ENCODE measurements at regions not wholly inside any gene's neighbourhood (a gene's known extent, or its start where the extent isn't known, plus 50 kb on each side); places are given as distances from the start of the nearest gene placed in this dataset.

DNA sequence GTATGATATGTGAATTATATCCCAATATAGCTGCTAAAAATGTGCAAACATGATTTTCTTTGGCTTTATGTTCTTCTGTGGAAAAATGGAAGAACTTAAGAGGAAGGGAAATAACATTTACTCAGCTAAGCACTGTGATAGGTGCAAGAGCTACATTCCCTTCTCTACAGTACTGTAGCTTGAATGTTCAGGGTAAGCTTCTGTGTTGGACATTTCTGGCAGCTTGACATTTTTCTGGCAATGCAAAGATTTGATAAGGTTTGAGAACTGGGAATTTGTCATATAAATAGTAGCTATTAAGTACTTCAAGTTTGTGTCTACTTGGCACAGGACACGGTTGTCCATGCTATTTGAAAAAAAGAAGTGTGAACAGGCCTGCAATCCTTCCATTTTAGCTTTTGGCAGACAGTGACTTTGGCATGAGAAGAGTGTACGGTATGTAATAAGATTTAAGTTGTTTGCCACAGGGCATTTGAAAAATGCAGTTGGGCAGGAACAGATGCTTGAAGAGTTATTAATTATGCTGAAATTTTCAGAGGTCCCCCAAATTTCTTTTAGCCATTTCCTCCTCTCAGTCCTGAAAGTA, 77.6 kb downstream of the KIF4B start:
- no TSS peak for BruUV-seq (replicated peaks)
- intact Hi-C loops (cut with micrococcal nuclease; ENCODE audit: unreplicated experiment): no loop called here

DNA sequence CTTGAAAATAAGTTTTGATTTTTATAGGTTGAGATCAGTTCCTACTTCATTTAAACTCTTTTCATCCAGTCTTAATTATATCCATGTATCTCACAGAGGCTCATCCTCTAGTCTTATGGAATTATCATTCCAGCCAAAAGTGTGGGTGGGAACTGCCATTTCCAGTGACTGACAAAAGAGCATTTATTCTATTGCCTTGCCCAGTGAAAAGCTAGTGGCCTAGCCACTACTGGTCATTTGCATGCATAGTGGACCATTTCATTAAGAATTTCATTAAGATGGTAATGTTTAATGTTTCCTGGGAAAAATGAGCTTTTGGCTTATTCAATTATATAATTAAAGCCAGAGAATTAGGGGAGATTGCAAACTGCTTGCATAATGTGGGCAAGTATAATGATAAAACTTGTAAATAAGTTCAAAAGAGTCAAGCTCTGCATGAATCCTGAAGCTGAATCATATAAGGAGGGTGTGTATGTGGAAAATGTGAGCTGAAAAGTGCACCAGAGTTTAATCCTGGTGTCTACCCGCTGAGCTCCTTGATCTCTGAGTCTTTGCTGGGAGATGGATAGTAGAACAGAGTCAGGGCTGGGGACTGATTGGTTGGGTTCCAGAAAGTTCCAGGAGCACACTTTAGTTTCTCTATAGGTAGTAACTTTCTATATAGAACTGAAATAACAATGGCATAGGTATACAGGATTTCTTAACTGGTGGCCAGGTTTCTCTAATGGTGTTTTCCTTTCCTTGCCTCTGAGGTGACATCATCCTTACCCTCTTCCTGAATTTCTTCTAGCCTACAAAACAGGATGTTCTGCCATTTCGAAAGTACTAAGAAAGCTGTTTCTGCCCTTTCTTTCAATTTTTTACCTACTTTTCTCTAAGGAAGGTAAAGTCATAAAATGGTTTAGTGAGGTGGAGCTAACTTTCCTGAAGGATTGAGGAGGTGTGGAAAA, 78.5 kb downstream of the KIF4B start:
- H3F3A ChIP-seq (ENCODE audit: insufficient read depth, low read depth): no peaks in the 10 kb centered on the region
- no peak for TF ChIP-seq EZH2 (IDR thresholded peaks at IDR 0.05; ENCODE audit: low read depth)
- TF ChIP-seq, protein P1, sequence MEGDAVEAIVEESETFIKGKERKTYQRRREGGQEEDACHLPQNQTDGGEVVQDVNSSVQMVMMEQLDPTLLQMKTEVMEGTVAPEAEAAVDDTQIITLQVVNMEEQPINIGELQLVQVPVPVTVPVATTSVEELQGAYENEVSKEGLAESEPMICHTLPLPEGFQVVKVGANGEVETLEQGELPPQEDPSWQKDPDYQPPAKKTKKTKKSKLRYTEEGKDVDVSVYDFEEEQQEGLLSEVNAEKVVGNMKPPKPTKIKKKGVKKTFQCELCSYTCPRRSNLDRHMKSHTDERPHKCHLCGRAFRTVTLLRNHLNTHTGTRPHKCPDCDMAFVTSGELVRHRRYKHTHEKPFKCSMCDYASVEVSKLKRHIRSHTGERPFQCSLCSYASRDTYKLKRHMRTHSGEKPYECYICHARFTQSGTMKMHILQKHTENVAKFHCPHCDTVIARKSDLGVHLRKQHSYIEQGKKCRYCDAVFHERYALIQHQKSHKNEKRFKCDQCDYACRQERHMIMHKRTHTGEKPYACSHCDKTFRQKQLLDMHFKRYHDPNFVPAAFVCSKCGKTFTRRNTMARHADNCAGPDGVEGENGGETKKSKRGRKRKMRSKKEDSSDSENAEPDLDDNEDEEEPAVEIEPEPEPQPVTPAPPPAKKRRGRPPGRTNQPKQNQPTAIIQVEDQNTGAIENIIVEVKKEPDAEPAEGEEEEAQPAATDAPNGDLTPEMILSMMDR (conservative IDR thresholded peaks at IDR 0.05): no peak
- no peaks in the 10 kb centered on the region for H3K4me1 ChIP-seq (replicated peaks; ENCODE audit: insufficient read depth)
- no peak overlapping the region for H3K4me3 ChIP-seq
- no peaks in the 10 kb centered on the region for H3K9me3 ChIP-seq (ENCODE audit: insufficient read depth, low read depth)
- no TSS peak for BruUV-seq (replicated peaks)
- CTCF ChIA-PET: no interaction called here
- no peaks in the 10 kb centered on the region for H3K9me2 ChIP-seq (ENCODE audit: insufficient read depth)
- H3K27ac ChIP-seq: no peak overlapping the region
- H3K27me3 ChIP-seq (ENCODE audit: insufficient read depth, low read depth): peaks cover 12% of the 10 kb centered on the region; the same call in 1 of the 2 replicates
- no peaks in the 10 kb centered on the region for H4K20me1 ChIP-seq (ENCODE audit: insufficient read depth)
- no peak for DNase-seq
- no peak overlapping the region for H2AFZ ChIP-seq
- no peak overlapping the region for H3K4me2 ChIP-seq
- intact Hi-C loops (cut with micrococcal nuclease; ENCODE audit: unreplicated experiment): no loop called here
- no peaks in the 10 kb centered on the region for H3K36me3 ChIP-seq (ENCODE audit: low read depth)
- POLR2A ChIA-PET (ENCODE audit: unreplicated experiment): no interaction called here
- H3K79me2 ChIP-seq (ENCODE audit: low read depth): no peaks in the 10 kb centered on the region

More for the DNA sequence above, 77.6 kb downstream of the KIF4B start:
- no peak for DNase-seq
- ChIA-PET POLR2A (ENCODE audit: unreplicated experiment) (no interaction called here), CTCF (no interaction called here)
- no peaks in the 10 kb centered on the region for H3K4me1 ChIP-seq (replicated peaks; ENCODE audit: insufficient read depth)
- no peak overlapping the region for H3K27ac ChIP-seq
- no peaks in the 10 kb centered on the region for H3F3A ChIP-seq (ENCODE audit: insufficient read depth, low read depth)
- no peak overlapping the region for H2AFZ ChIP-seq
- H3K4me3 ChIP-seq: no peak overlapping the region
- H3K79me2 ChIP-seq (ENCODE audit: low read depth): no peaks in the 10 kb centered on the region
- H3K27me3 ChIP-seq (ENCODE audit: insufficient read depth, low read depth): peaks cover 8% of the 10 kb centered on the region; the same call in 1 of the 2 replicates
- no peaks in the 10 kb centered on the region for H4K20me1 ChIP-seq (ENCODE audit: insufficient read depth)
- TF ChIP-seq, protein P1 (conservative IDR thresholded peaks at IDR 0.05): no peak
- TF ChIP-seq EZH2 (IDR thresholded peaks at IDR 0.05; ENCODE audit: low read depth): no peak
- H3K36me3 ChIP-seq (ENCODE audit: low read depth): no peaks in the 10 kb centered on the region
- no peaks in the 10 kb centered on the region for H3K9me2 ChIP-seq (ENCODE audit: insufficient read depth)
- H3K9me3 ChIP-seq (ENCODE audit: insufficient read depth, low read depth): no peaks in the 10 kb centered on the region
- H3K4me2 ChIP-seq: no peak overlapping the region

DNA sequence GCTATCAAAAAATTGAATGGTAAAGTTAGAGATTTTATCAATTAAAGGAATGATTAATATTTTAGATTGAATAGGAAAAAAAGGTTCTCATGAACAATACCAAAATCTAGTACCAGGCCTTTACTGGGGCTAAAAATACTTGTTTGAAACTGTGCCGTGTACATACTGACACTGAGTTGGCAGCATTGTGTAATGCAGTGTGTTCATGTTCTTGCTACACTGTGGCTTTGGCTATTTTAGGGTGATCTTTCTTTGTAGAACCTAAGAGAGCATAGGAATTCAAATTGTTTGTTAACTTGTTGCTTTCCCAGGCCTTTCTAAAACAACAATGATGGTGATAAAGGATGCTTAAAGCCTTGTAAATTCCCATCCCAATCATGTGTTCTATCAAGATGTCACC, 80.9 kb downstream of the KIF4B start:
- H3K79me2 ChIP-seq (ENCODE audit: low read depth): no peaks in the 10 kb centered on the region
- H3K9me2 ChIP-seq (ENCODE audit: insufficient read depth): no peaks in the 10 kb centered on the region
- no peaks in the 10 kb centered on the region for H3F3A ChIP-seq (ENCODE audit: insufficient read depth, low read depth)
- BruUV-seq (replicated peaks): no TSS peak
- no peaks in the 10 kb centered on the region for H3K4me1 ChIP-seq (replicated peaks; ENCODE audit: insufficient read depth)
- TF ChIP-seq, protein P1 (conservative IDR thresholded peaks at IDR 0.05): no peak
- CTCF ChIA-PET: no interaction called here
- no peak overlapping the region for H3K27ac ChIP-seq
- no peak overlapping the region for H3K4me2 ChIP-seq
- no peaks in the 10 kb centered on the region for H3K9me3 ChIP-seq (ENCODE audit: insufficient read depth, low read depth)
- intact Hi-C loops (cut with micrococcal nuclease; ENCODE audit: unreplicated experiment): no loop called here
- no peaks in the 10 kb centered on the region for H3K36me3 ChIP-seq (ENCODE audit: low read depth)
- H3K4me3 ChIP-seq: no peak overlapping the region
- no peak for DNase-seq
- POLR2A ChIA-PET (ENCODE audit: unreplicated experiment): no interaction called here
- no peak overlapping the region for H2AFZ ChIP-seq
- no peaks in the 10 kb centered on the region for H4K20me1 ChIP-seq (ENCODE audit: insufficient read depth)
- H3K27me3 ChIP-seq (ENCODE audit: insufficient read depth, low read depth): peaks cover 19% of the 10 kb centered on the region; the same call in 1 of the 2 replicates

Measured in PC-9 (cell line).